ENCODE measurements at regions not wholly inside any gene's neighbourhood (a gene's known extent, or its start where the extent isn't known, plus 50 kb on each side); places are given as distances from the start of the nearest gene placed in this dataset.
"Not testable (repeated sequence)": the region's sequence is repeated elsewhere in the genome, so short reads cannot be mapped to it uniquely, and the experiment has no call there.

- no peaks in the 10 kb centered on the region for H3K36me3 ChIP-seq (ENCODE audit: control insufficient read depth in 2 of 3, insufficient read depth in 3 of 3, low read length in 3 of 3)
- peaks cover 0 to 4% (median 0%) of the 10 kb centered on the region in 3 donors for H3K9me3 ChIP-seq (ENCODE audit: control insufficient read depth in 2 of 3, insufficient read depth in 1 of 3, low read length in 3 of 3)
- DNase-seq (peak in 1 of 5 donors; percentile 48), FAIRE-seq (no peak)
- H3K27ac ChIP-seq (ENCODE audit: low read depth in 2 of 2, low read length in 2 of 2), result no peak overlapping the region
- H3K4me1 ChIP-seq (ENCODE audit: control insufficient read depth in 2 of 3, insufficient read depth in 2 of 3, low read depth in 1 of 3, low read length in 3 of 3), result no peaks in the 10 kb centered on the region
- no peak overlapping the region for H3K9ac ChIP-seq (ENCODE audit: low read length in 3 of 3)
- H3K27me3 ChIP-seq (ENCODE audit: control insufficient read depth, insufficient read depth, low read length), result no peaks in the 10 kb centered on the region
- TF ChIP-seq CTCF (IDR thresholded peaks at IDR 0.05; ENCODE audit: borderline replicate concordance, extremely low read depth, insufficient read depth), result no peak
- H3K4me3 ChIP-seq (ENCODE audit: low read length in 3 of 3), result no peak overlapping the region
- intact Hi-C loops (cut with DNase I), result no loop called here
Measured at GRCh38 chr7:73921623-73922528, 60.9 kb downstream of the TMEM270 start.

- FAIRE-seq; H3K27me3 ChIP-seq (ENCODE audit: control insufficient read depth, insufficient read depth, low read length); H3K27ac ChIP-seq (ENCODE audit: low read depth in 2 of 2, low read length in 2 of 2); intact Hi-C loops (cut with DNase I); H3K4me1 ChIP-seq (ENCODE audit: control insufficient read depth in 2 of 3, insufficient read depth in 2 of 3, low read depth in 1 of 3, low read length in 3 of 3); H3K36me3 ChIP-seq (ENCODE audit: control insufficient read depth in 2 of 3, insufficient read depth in 3 of 3, low read length in 3 of 3); H3K9ac ChIP-seq (ENCODE audit: low read length in 3 of 3); H3K9me3 ChIP-seq (ENCODE audit: control insufficient read depth in 2 of 3, insufficient read depth in 1 of 3, low read length in 3 of 3); H3K4me3 ChIP-seq (ENCODE audit: low read length in 3 of 3): not testable (repeated sequence)
- peak in 1 of 5 donors; percentile 14 for DNase-seq
Measured at GRCh38 chr7:73928644-73929043, 67.7 kb downstream of the TMEM270 start.

- Histone ChIP-seq H3K27me3 (ENCODE audit: control insufficient read depth, insufficient read depth, low read length) (no peaks in the 10 kb centered on the region), H3K4me3 (ENCODE audit: low read length in 3 of 3) (no peak overlapping the region), H3K9me3 (ENCODE audit: control insufficient read depth in 2 of 3, insufficient read depth in 1 of 3, low read length in 3 of 3) (peaks cover 0 to 2% (median 0%) of the 10 kb centered on the region in 3 donors), H3K36me3 (ENCODE audit: control insufficient read depth in 2 of 3, insufficient read depth in 3 of 3, low read length in 3 of 3) (no peaks in the 10 kb centered on the region), H3K27ac (ENCODE audit: low read depth in 2 of 2, low read length in 2 of 2) (no peak overlapping the region), H3K4me1 (ENCODE audit: control insufficient read depth in 2 of 3, insufficient read depth in 2 of 3, low read depth in 1 of 3, low read length in 3 of 3) (no peaks in the 10 kb centered on the region), H3K9ac (ENCODE audit: low read length in 3 of 3) (no peak overlapping the region)
- no peak for TF ChIP-seq CTCF (IDR thresholded peaks at IDR 0.05; ENCODE audit: borderline replicate concordance, extremely low read depth, insufficient read depth)
- intact Hi-C loops (cut with DNase I), result no loop called here
- DNase-seq (no peak), FAIRE-seq (no peak)
Measured at GRCh38 chr7:73931502-73931901, 70.5 kb downstream of the TMEM270 start.

GRCh38 chr7:73932364-73932763 is 71.4 kb downstream of the TMEM270 start:
- Histone ChIP-seq H3K9me3 (ENCODE audit: control insufficient read depth in 2 of 3, insufficient read depth in 1 of 3, low read length in 3 of 3) (no peaks in the 10 kb centered on the region), H3K27me3 (ENCODE audit: control insufficient read depth, insufficient read depth, low read length) (no peaks in the 10 kb centered on the region), H3K27ac (ENCODE audit: low read depth in 2 of 2, low read length in 2 of 2) (no peak overlapping the region), H3K4me1 (ENCODE audit: control insufficient read depth in 2 of 3, insufficient read depth in 2 of 3, low read depth in 1 of 3, low read length in 3 of 3) (no peaks in the 10 kb centered on the region), H3K4me3 (ENCODE audit: low read length in 3 of 3) (no peak overlapping the region), H3K9ac (ENCODE audit: low read length in 3 of 3) (no peak overlapping the region), H3K36me3 (ENCODE audit: control insufficient read depth in 2 of 3, insufficient read depth in 3 of 3, low read length in 3 of 3) (no peaks in the 10 kb centered on the region)
- FAIRE-seq (no peak), DNase-seq (no peak)
- no peak for TF ChIP-seq CTCF (IDR thresholded peaks at IDR 0.05; ENCODE audit: borderline replicate concordance, extremely low read depth, insufficient read depth)
- intact Hi-C loops (cut with DNase I), result no loop called here

Measured in kidney (tissue), 13 donors.